ENCODE measurements at regions not wholly inside any gene's neighbourhood (a gene's known extent, or its start where the extent isn't known, plus 50 kb on each side); places are given as distances from the start of the nearest gene placed in this dataset.
"Not testable (repeated sequence)": the region's sequence is repeated elsewhere in the genome, so short reads cannot be mapped to it uniquely, and the experiment has no call there.

GRCh38 chr2:7724336-7724735, 807.1 kb downstream of the RNF144A start:
- DNase-seq (ENCODE audit: low read depth) = no peak

- DNase-seq (ENCODE audit: low read depth) = no peak
These were observed 808.1 kb downstream of the RNF144A start for GRCh38 chr2:7725171-7725849.

- DNase-seq (ENCODE audit: low read depth) = no peak
These were observed 808.6 kb downstream of the RNF144A start for GRCh38 chr2:7725850-7726242.

DNA sequence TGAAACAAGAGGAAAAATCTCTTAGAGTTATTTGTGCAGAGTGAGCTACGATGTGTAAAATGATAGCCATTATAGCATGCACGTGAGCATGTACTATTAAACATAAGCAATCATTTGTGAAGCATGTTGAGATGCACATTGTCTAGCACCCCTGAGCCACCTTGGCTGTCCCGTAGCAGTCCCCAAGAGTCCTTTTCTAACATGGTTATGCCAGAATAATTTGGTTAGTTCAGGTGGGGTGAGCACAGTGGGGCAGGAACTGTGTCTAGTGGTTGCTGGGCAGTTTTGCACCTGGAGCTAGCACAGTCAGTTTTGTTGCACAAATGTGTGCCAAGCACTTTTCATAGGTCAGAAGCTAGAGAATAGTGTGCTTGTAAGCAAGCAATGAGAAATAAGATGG, 809.8 kb downstream of the RNF144A start:
- DNase-seq (ENCODE audit: low read depth) = no peak

GRCh38 chr2:7728388-7728787, 811.2 kb downstream of the RNF144A start:
- DNase-seq (ENCODE audit: low read depth) = no peak

GRCh38 chr2:7730449-7730848, 813.2 kb downstream of the RNF144A start:
- no peak for DNase-seq (ENCODE audit: low read depth)

- no peak for DNase-seq (ENCODE audit: low read depth)
These were observed 813.8 kb downstream of the RNF144A start for GRCh38 chr2:7730990-7731389.

GRCh38 chr2:7732497-7732896, 815.3 kb downstream of the RNF144A start:
- no peak for DNase-seq (ENCODE audit: low read depth)

GRCh38 chr2:7736646-7737305, 819.6 kb downstream of the RNF144A start:
- no peak for DNase-seq (ENCODE audit: low read depth)

DNA sequence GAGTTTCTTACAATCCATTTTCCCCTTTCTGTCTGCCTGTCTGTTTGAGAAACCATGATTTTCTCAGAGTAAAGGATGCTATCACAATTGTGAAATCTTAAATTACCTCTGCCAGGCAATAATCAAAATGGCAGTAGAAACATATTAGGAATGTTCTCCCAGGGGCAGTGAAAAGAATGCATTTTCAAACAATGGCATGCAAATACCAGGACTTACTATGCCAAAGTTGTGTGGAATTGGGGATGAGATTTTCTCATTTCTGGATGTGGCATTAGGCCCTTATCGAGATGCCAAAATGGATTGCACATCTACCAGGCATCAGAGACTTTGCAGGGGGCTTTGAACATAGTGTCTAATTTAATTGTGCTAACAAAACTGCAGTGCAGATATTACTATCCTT, 821.4 kb downstream of the RNF144A start:
- DNase-seq (ENCODE audit: low read depth) = no peak

DNA sequence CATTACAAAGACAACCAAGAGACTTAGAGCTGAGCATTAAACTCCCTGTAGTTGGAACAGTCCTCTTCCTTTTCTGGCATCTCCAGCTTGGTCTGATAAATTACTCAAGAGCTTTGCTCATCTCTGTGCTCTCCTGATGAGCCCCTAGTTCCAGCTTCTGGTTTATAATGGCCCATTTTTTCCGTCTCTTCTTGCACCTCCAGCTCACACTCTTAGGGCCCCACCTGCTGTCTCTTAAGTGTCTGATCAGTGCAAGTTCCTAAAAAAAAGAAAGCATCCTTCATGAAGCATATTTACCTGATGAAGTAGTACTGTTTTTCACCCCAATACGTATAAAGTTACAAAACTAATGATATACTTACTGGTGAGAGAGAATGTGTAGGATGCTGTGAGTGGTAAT, 822.9 kb downstream of the RNF144A start:
- no peak for DNase-seq (ENCODE audit: low read depth)

GRCh38 chr2:7742301-7742700, 825.1 kb downstream of the RNF144A start:
- DNase-seq (ENCODE audit: low read depth) = no peak

GRCh38 chr2:7744827-7745226, 827.6 kb downstream of the RNF144A start:
- DNase-seq (ENCODE audit: low read depth) = no peak

- DNase-seq (ENCODE audit: low read depth) = no peak
These were observed 828.2 kb downstream of the RNF144A start for GRCh38 chr2:7745369-7745768.

GRCh38 chr2:7748717-7749415, 831.7 kb downstream of the RNF144A start:
- DNase-seq (ENCODE audit: low read depth) = no peak

DNA sequence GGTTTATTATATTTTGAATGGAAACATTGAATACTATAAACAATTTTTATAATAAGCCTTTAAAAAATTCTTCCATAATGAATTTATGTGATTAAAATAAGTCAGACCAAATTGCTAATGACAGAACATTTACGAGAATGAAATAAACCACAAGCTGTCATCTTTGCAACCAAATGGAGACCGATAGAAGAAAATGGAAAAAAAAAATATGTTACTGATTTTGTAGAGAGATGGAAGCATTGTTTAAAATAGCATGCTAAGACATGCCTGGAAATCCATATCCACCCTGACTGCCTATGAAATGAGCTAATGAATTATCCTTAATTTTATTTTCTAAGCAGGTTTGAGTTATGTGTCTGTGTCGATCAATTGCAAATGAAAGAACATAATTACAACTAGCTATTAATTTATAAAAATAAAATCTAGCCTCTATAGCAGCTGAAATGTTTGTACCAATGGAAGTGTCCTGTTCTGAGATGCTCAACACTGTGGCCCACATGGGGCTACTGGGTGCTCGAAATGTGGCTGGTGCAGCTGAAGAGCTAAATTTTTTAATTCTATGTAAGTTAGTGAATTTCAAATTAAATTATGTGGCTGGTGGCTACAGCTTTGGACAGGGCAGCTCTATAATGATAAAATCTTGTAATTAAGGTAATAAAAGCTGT, 832.8 kb downstream of the RNF144A start:
- DNase-seq (ENCODE audit: low read depth) = no peak

GRCh38 chr2:7752291-7752690, 835.1 kb downstream of the RNF144A start:
- DNase-seq (ENCODE audit: low read depth) = no peak

GRCh38 chr2:7753777-7754176, 836.6 kb downstream of the RNF144A start:
- DNase-seq (ENCODE audit: low read depth) = no peak

DNA sequence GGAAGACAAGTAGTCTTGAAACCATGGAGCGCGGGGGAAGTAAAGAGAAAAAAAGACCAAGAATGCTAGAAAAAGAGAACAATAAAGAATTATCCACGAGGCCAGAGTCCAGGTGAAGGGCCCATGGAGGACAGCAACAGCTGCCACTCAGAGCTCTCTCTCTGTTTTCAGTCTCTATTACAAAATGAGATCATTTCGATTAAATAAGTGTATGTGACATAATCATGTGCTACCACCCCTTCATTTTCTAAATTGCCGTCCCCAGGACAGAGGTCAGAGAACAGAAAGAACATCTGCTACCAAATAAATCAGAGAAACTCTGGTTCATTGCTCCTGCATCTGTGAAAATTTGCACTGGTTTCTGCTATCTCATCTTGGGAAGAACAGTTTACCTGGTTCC, 838.7 kb downstream of the RNF144A start:
- DNase-seq (ENCODE audit: low read depth) = no peak

DNA sequence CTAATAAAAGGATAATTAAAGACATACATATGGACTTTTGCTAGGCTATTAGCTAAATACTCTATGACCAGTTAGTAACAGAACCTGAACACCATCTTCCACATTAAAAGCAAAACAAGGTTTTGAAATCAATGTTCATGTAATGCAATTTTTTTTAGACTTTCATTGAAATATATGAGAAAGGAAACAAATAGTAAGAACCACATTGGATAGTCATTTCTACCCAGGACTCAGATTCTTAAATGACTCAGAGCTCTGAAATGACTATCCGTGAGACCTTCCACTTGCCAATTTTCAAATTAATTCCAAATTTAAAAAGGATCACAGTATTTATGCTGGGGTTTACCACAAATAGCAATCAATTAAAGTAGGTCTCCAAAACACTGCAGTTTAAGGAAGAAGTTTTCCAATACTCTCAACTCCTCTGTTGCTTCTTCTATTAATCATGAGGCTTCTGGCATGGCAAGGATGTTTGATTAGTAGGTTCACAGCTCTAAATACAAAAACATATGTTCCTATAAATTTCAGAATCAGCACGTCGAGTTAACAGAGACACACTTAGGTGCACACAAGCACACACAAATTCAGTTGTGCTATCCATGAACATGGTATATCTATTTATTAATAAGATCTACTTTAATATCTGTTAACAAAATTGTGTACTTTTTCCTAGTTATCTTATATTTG, 841.0 kb downstream of the RNF144A start:
- DNase-seq (ENCODE audit: low read depth) = no peak

DNA sequence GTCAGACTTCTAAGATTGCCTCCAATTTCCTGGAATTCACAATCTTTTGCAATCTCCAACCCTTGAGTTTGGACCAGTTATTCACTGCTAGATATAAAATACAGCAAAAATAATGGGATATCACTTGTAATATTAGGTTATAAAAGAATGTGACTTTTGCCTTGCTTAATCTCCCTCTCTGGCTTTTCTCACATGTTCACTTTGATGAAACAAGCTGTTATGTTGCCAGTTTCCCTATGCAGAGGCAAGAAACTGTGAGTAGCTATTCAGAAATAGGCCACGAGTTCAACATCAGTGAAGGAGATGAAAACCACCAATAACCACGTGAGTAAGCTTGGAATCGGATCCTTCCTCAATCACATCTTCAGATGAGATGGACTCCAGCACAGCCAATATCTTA, 842.7 kb downstream of the RNF144A start:
- no peak for DNase-seq (ENCODE audit: low read depth)

GRCh38 chr2:7763418-7763817, 846.2 kb downstream of the RNF144A start:
- DNase-seq (ENCODE audit: low read depth) = not testable (repeated sequence)
